ENCODE measurements at regions not wholly inside any gene's neighbourhood (a gene's known extent, or its start where the extent isn't known, plus 50 kb on each side); places are given as distances from the start of the nearest gene placed in this dataset.

GRCh38 chr6:66082914-66083313 lies 375.9 kb upstream of the EYS start:
- no peak for FAIRE-seq
- CTCF ChIA-PET = no interaction called here
- H3K27ac ChIP-seq (ENCODE audit: insufficient read depth, low read depth, low read length) = no peak overlapping the region
- no peak overlapping the region for H3K9ac ChIP-seq (replicated peaks; ENCODE audit: extremely low read depth, insufficient read depth, low read length)
- H4K20me1 ChIP-seq (replicated peaks; ENCODE audit: control insufficient read depth, extremely low read depth, insufficient read depth, low read length) = no peaks in the 10 kb centered on the region
- BruUV-seq (replicated peaks) = no TSS peak
- no peak for DNase-seq (ENCODE audit: low read depth, low spot score)
- H3K9me1 ChIP-seq (replicated peaks; ENCODE audit: control insufficient read depth, extremely low read depth, insufficient read depth, low read length) = no peaks in the 10 kb centered on the region
- H3K27me3 ChIP-seq (ENCODE audit: control insufficient read depth in 2 of 2, insufficient read depth in 2 of 2, low read length in 2 of 2) = no peaks in the 10 kb centered on the region
- dilution Hi-C loops (cut with MboI; ENCODE audit: extremely low pct_ligation_motif_present, low sequenced_read_pairs) = no loop called here
- no peaks in the 10 kb centered on the region for H3K4me1 ChIP-seq (ENCODE audit: control insufficient read depth, extremely low read depth, insufficient read depth, low read length)
- peaks cover 5% of the 10 kb centered on the region for H3K9me3 ChIP-seq (replicated peaks; ENCODE audit: control insufficient read depth, insufficient read depth, low read length)
- no peaks in the 10 kb centered on the region for H3K79me2 ChIP-seq (ENCODE audit: control insufficient read depth, insufficient read depth, low read length)
- intact Hi-C loops (cut with micrococcal nuclease) = no loop called here
- TF ChIP-seq CTCF (IDR thresholded peaks at IDR 0.05; ENCODE audit: extremely low read depth in 1 of 2, insufficient read depth in 1 of 2, low read depth in 1 of 2, low read length in 2 of 2) = no peak
- no peak for TF ChIP-seq EZH2 (IDR thresholded peaks at IDR 0.05; ENCODE audit: borderline replicate concordance, low read depth, low read length, severe bottlenecking)
- no peak for TF ChIP-seq POLR2AphosphoS5 (IDR thresholded peaks at IDR 0.05; ENCODE audit: insufficient read depth, low read depth, low read length)
- no peak for TF ChIP-seq MAX (IDR thresholded peaks at IDR 0.05; ENCODE audit: insufficient read depth, insufficient read length)
- no peak for TF ChIP-seq POLR2A (IDR thresholded peaks at IDR 0.05; ENCODE audit: low read depth, low read length)
- no peak for TF ChIP-seq JUN (IDR thresholded peaks at IDR 0.05; ENCODE audit: borderline replicate concordance, insufficient read depth, insufficient read length, low read depth)
- TF ChIP-seq FOS (IDR thresholded peaks at IDR 0.05; ENCODE audit: borderline replicate concordance, insufficient read depth, low read length) = no peak
- no peak for TF ChIP-seq MYC (IDR thresholded peaks at IDR 0.05; ENCODE audit: low read depth, low read length)
- no peak for TF ChIP-seq GATA2 (IDR thresholded peaks at IDR 0.05; ENCODE audit: insufficient read depth, insufficient read length, low read depth, low read length)
- H3K36me3 ChIP-seq (ENCODE audit: control insufficient read depth in 2 of 2, extremely low read depth in 1 of 2, insufficient read depth in 2 of 2, low read length in 2 of 2) = no peaks in the 10 kb centered on the region
- H3K4me3 ChIP-seq (replicated peaks in 1 of 3; ENCODE audit: insufficient read depth in 1 of 3, low read depth in 1 of 3, low read length in 3 of 3) = no peak overlapping the region
- no peak overlapping the region for H3K4me2 ChIP-seq (ENCODE audit: insufficient read depth, low read length)
- POLR2A ChIA-PET = no interaction called here
- no peak overlapping the region for H2AFZ ChIP-seq (ENCODE audit: low read depth, low read length)

All from endothelial cell of umbilical vein (primary cell).